GM18951 (cell line): ENCODE measurements at regions not wholly inside any gene's neighbourhood (a gene's known extent, or its start where the extent isn't known, plus 50 kb on each side); places are given as distances from the start of the nearest gene placed in this dataset.
"Not testable (repeated sequence)": the region's sequence is repeated elsewhere in the genome, so short reads cannot be mapped to it uniquely, and the experiment has no call there.

Experiments
- POLR2A ChIP-seq: IDR thresholded peaks from 4 replicates; pipeline ENCODE4 v1.6.1; 2011; ENCODE audit warnings: mild to moderate bottlenecking; ENCODE audit not compliant: insufficient read length, insufficient read depth; ENCODE audit errors: extremely low read depth
- in situ Hi-C: fragments of 300-500 bp; cut with MboI; formaldehyde crosslinking; loops from one replicate; pipeline ENCODE4 v1.12.0; 2022; ENCODE audit warnings: low sequenced_read_pairs, mixed read lengths, inconsistent platforms; ENCODE audit not compliant: unreplicated experiment

- no peak for TF ChIP-seq POLR2A
- in situ Hi-C loops = no loop called here
These were observed 749.3 kb downstream of the TENT5A start for GRCh38 chr6:81003156-81003555.

DNA sequence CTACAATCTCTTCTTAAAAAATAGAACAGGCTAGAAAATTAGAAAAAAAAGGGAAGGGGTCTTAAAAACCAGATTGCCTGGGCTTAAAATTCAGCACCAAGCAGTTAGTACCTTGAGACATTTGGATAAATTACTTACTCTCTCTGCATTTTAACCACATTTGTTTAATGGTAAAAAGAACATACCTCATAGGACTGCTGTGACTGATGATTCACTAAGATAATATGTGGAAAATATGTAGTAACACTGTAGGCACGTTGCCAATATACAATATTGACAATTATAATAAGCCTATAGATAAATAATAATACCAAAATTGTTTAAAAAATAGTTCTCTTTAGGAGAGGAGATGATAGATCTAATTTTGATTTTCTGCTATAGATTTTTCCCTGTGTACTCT, 750.4 kb downstream of the TENT5A start:
- in situ Hi-C loops = no loop called here
- TF ChIP-seq POLR2A = no peak

GRCh38 chr6:80991316-80991715, 761.2 kb downstream of the TENT5A start:
- no peak for TF ChIP-seq POLR2A
- in situ Hi-C loops = no loop called here

GRCh38 chr6:80988892-80989291, 763.6 kb downstream of the TENT5A start:
- in situ Hi-C loops = no loop called here
- no peak for TF ChIP-seq POLR2A

GRCh38 chr6:80988286-80988685, 764.2 kb downstream of the TENT5A start:
- TF ChIP-seq POLR2A = no peak
- in situ Hi-C loops = no loop called here

DNA sequence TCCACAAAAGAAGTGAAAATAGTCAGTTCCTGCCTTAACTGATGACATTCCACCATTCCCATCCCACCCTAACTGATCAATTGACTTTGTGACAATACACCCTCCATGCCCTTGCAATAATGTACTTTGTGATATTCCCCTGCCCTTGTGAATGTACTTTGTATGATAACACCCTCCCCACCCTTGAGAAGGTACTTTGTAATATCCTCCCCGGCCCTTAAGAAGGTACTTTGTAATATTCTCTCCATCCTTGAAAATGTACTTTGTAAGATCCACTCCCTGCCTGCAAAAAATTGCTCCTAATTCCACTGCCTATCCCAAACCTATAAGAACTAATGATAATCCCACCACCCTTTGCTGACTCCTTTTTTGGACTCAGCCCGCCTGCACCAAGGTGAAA, 771.3 kb downstream of the TENT5A start:
- in situ Hi-C loops = not testable (repeated sequence)

DNA sequence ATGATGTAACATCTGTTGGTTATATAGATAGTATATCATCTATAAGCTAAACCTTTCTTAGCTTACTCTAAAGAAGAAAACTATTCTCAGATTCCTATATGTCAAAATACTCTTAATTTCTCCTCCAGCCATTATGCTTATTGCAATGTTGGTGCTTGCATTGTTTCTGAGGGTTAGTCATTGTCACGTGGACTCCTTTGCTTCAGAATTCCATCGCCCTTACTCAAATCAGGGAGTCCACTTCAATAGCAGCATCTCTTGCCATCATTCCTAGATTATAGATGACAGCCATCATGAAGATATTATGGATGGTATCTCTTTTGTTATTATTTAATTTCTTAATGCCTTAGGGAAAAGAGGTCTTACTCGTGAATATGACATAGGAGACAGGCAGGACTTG, 776.1 kb downstream of the TENT5A start:
- in situ Hi-C loops = no loop called here
- no peak for TF ChIP-seq POLR2A

- no peak for TF ChIP-seq POLR2A
- in situ Hi-C loops = no loop called here
These were observed 777.9 kb downstream of the TENT5A start for GRCh38 chr6:80974579-80974978.

DNA sequence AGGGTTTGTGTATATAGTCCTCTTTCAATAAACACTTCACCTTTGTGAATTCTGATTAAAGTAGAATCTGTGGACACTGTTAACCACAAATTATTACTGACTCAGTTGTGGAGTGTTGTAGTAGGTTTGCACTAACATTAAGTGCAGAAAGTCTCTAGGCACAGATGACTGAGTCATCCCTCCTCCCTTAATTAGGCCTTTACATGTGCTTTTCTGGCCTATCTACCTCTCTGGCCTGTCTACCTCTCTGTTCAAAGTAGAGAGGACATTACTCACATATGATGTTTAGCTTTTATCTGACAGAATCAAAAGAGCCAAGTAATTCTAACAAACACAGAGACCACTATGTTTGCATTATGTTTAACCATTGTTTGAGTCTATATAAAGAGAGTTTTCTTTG, 783.0 kb downstream of the TENT5A start:
- in situ Hi-C loops = no loop called here
- no peak for TF ChIP-seq POLR2A

DNA sequence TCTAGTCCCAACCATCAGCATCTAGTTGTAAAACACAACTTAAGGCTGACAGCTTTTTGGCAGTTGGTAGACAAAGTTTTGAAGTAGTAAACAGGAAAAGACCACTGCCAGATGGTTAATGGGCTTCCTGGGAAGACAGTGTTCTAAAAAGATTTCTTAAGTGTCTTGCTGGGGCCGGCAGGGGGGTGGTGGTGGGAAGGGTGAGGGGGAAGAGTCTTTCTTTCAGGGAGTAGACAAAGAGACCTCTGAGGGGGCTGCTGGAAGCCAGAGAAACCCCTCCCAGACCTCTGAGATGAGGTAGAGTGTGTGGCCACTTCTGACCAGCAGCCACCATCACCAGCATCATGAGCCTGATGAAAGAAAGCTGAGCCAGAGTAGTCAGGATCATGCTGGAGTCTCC, 784.9 kb downstream of the TENT5A start:
- no peak for TF ChIP-seq POLR2A

DNA sequence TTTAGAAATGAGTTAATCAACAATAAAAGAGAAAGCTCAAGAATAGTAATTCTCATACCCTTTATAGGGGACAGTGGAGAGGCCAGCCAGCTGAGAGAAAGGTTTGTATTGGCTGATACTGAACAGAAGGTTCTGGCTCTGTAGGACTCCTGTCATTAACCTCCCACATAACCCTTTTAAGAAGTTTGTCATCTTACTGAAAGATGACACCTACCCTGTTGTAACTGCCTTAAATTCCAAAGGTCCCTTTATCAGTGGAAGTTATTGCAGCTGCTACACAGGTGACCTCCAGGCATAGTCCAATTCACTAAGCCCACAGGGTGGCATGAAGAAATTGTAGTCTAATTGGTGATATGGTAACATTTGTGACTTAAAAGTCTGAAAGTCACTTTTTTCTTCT, 790.1 kb downstream of the TENT5A start:
- TF ChIP-seq POLR2A = no peak
- in situ Hi-C loops = no loop called here

More for the DNA sequence above, 784.9 kb downstream of the TENT5A start:
- in situ Hi-C loops = no loop called here

- no peak for TF ChIP-seq POLR2A
- in situ Hi-C loops = no loop called here
These were observed 791.3 kb downstream of the TENT5A start for GRCh38 chr6:80961166-80961565.

GRCh38 chr6:80959034-80959433, 793.4 kb downstream of the TENT5A start:
- in situ Hi-C loops = no loop called here
- no peak for TF ChIP-seq POLR2A

DNA sequence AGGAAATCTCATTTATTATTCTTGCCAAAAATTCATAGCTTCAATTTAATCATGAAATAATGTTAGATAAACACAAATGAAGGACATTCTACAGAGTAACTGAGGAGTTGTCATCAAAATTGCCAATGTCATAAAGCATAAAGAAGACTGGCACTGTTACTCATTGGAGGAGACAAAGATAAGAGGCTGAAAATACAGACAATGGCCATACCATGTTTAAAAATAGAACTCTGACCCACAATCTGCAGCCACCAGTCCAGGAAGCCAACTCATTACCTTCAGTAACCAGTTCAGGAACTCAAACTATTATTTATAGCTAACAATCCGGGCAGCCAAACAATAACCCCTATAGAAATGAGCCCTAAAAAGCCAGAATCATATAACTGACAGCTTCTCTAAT, 795.6 kb downstream of the TENT5A start:
- no peak for TF ChIP-seq POLR2A
- in situ Hi-C loops = no loop called here

GRCh38 chr6:80952479-80952878, 800.0 kb downstream of the TENT5A start:
- in situ Hi-C loops = not testable (repeated sequence)
